ENCODE measurements at regions not wholly inside any gene's neighbourhood (a gene's known extent, or its start where the extent isn't known, plus 50 kb on each side); places are given as distances from the start of the nearest gene placed in this dataset.

DNA sequence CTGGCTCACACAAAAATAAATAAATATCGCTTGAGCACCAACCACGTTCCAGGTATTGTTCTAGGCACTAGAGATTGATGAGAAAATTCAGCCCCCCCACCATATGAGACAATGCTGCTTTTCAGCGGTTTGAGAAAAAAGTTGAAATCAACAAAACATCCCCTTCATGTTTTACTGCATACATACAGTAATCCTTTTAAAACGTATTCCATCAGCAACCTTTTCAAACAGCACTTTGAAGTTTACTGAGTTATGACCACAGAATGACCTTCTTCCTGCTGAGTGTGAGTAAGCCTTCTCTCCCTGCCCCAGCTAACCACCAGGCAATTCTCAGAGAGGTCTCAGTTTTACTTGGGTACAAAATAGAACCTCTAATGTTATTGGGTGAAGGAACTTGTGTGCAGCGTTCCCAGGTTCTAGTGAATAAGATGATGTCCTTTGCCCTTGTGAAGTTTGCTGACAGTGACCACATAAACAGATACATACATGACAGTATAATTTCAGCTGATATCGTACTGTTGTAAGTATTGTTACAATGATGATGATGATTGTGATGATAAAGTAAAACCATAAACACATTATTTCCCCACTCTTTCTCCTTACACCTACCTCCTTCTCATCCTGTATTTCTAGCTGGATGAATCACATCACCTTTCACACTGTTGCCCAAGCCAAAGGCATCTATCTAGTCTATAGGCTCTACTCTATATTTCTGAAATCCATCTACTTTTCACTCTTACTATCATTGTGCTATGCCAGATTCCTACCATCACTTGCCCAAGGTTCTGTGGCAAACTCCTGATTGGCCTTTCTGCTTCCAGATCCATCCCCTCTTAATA lies 124.4 kb upstream of the KRR1 start:
- TF ChIP-seq, protein P1, sequence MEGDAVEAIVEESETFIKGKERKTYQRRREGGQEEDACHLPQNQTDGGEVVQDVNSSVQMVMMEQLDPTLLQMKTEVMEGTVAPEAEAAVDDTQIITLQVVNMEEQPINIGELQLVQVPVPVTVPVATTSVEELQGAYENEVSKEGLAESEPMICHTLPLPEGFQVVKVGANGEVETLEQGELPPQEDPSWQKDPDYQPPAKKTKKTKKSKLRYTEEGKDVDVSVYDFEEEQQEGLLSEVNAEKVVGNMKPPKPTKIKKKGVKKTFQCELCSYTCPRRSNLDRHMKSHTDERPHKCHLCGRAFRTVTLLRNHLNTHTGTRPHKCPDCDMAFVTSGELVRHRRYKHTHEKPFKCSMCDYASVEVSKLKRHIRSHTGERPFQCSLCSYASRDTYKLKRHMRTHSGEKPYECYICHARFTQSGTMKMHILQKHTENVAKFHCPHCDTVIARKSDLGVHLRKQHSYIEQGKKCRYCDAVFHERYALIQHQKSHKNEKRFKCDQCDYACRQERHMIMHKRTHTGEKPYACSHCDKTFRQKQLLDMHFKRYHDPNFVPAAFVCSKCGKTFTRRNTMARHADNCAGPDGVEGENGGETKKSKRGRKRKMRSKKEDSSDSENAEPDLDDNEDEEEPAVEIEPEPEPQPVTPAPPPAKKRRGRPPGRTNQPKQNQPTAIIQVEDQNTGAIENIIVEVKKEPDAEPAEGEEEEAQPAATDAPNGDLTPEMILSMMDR (IDR thresholded peaks at IDR 0.05; ENCODE audit: insufficient read depth, low read length): no peak
- TF ChIP-seq, protein P2, sequence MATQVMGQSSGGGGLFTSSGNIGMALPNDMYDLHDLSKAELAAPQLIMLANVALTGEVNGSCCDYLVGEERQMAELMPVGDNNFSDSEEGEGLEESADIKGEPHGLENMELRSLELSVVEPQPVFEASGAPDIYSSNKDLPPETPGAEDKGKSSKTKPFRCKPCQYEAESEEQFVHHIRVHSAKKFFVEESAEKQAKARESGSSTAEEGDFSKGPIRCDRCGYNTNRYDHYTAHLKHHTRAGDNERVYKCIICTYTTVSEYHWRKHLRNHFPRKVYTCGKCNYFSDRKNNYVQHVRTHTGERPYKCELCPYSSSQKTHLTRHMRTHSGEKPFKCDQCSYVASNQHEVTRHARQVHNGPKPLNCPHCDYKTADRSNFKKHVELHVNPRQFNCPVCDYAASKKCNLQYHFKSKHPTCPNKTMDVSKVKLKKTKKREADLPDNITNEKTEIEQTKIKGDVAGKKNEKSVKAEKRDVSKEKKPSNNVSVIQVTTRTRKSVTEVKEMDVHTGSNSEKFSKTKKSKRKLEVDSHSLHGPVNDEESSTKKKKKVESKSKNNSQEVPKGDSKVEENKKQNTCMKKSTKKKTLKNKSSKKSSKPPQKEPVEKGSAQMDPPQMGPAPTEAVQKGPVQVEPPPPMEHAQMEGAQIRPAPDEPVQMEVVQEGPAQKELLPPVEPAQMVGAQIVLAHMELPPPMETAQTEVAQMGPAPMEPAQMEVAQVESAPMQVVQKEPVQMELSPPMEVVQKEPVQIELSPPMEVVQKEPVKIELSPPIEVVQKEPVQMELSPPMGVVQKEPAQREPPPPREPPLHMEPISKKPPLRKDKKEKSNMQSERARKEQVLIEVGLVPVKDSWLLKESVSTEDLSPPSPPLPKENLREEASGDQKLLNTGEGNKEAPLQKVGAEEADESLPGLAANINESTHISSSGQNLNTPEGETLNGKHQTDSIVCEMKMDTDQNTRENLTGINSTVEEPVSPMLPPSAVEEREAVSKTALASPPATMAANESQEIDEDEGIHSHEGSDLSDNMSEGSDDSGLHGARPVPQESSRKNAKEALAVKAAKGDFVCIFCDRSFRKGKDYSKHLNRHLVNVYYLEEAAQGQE (IDR thresholded peaks at IDR 0.05; ENCODE audit: insufficient replicate concordance, low read depth): no peak
- no peak for TF ChIP-seq POLR2AphosphoS5 (IDR thresholded peaks at IDR 0.05; ENCODE audit: low read depth)
